ENCODE measurements at regions not wholly inside any gene's neighbourhood (a gene's known extent, or its start where the extent isn't known, plus 50 kb on each side); places are given as distances from the start of the nearest gene placed in this dataset.

- no peaks in the 10 kb centered on the region for H3K9me2 ChIP-seq (replicated peaks; ENCODE audit: low read length)
- no peak overlapping the region for H2AFZ ChIP-seq (ENCODE audit: low read length)
- ChIA-PET CTCF (no interaction called here), POLR2A (ENCODE audit: unreplicated experiment) (no interaction called here)
- no peaks in the 10 kb centered on the region for H3K4me1 ChIP-seq (ENCODE audit: insufficient read depth, low read length)
- no peaks in the 10 kb centered on the region for H3F3A ChIP-seq (ENCODE audit: low read length, unreplicated experiment)
- BruUV-seq (replicated peaks): no TSS peak
- TF ChIP-seq, protein P1, sequence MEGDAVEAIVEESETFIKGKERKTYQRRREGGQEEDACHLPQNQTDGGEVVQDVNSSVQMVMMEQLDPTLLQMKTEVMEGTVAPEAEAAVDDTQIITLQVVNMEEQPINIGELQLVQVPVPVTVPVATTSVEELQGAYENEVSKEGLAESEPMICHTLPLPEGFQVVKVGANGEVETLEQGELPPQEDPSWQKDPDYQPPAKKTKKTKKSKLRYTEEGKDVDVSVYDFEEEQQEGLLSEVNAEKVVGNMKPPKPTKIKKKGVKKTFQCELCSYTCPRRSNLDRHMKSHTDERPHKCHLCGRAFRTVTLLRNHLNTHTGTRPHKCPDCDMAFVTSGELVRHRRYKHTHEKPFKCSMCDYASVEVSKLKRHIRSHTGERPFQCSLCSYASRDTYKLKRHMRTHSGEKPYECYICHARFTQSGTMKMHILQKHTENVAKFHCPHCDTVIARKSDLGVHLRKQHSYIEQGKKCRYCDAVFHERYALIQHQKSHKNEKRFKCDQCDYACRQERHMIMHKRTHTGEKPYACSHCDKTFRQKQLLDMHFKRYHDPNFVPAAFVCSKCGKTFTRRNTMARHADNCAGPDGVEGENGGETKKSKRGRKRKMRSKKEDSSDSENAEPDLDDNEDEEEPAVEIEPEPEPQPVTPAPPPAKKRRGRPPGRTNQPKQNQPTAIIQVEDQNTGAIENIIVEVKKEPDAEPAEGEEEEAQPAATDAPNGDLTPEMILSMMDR (conservative IDR thresholded peaks at IDR 0.05; ENCODE audit: low read depth, low read length): no peak
- no peak overlapping the region for H3K4me3 ChIP-seq (ENCODE audit: low read length)
- H3K27ac ChIP-seq (ENCODE audit: low read length): no peak overlapping the region
- no peaks in the 10 kb centered on the region for H4K20me1 ChIP-seq (ENCODE audit: low read length)
- DNase-seq: no peak
- H3K9me3 ChIP-seq (ENCODE audit: low read length): no peaks in the 10 kb centered on the region
- no peaks in the 10 kb centered on the region for H3K36me3 ChIP-seq (ENCODE audit: low read depth, low read length)
- peaks cover 12% of the 10 kb centered on the region for H3K27me3 ChIP-seq (ENCODE audit: low read length)
- intact Hi-C loops (cut with micrococcal nuclease): no loop called here
- H3K9ac ChIP-seq (ENCODE audit: low read length): no peak overlapping the region
- H3K4me2 ChIP-seq (ENCODE audit: low read length): no peak overlapping the region
- ATAC-seq: no peak
- no peaks in the 10 kb centered on the region for H3K79me2 ChIP-seq (ENCODE audit: low read length)
Measured at GRCh38 chr16:86074651-86075487, 175.9 kb downstream of the IRF8 start.

DNA sequence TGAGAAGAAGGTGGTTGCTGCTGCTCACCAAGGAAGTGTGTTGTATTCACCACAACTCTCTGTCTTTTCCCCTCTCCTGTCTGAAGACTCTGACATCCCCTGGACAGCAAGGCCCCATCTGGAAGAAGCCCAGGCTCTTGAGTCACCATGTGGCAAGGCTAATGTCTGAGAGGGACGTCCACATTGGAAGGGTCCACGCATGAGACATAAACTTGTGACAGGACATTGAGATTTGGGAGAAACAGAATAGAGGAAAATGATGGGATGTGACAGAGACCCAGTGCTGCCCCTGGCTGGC lies 176.5 kb downstream of the IRF8 start:
- ChIA-PET CTCF (no interaction called here), POLR2A (ENCODE audit: unreplicated experiment) (no interaction called here)
- Histone ChIP-seq H2AFZ (ENCODE audit: low read length) (no peak overlapping the region), H3K27me3 (ENCODE audit: low read length) (peaks cover 15% of the 10 kb centered on the region), H3K4me1 (ENCODE audit: insufficient read depth, low read length) (no peaks in the 10 kb centered on the region), H3K9ac (ENCODE audit: low read length) (no peak overlapping the region), H3K4me3 (ENCODE audit: low read length) (no peak overlapping the region), H3K4me2 (ENCODE audit: low read length) (no peak overlapping the region), H3K9me2 (replicated peaks; ENCODE audit: low read length) (no peaks in the 10 kb centered on the region), H3F3A (ENCODE audit: low read length, unreplicated experiment) (no peaks in the 10 kb centered on the region), H3K79me2 (ENCODE audit: low read length) (no peaks in the 10 kb centered on the region), H3K9me3 (ENCODE audit: low read length) (no peaks in the 10 kb centered on the region), H3K27ac (ENCODE audit: low read length) (no peak overlapping the region), H3K36me3 (ENCODE audit: low read depth, low read length) (no peaks in the 10 kb centered on the region), H4K20me1 (ENCODE audit: low read length) (no peaks in the 10 kb centered on the region)
- ATAC-seq (no peak), DNase-seq (no peak)
- BruUV-seq (replicated peaks): no TSS peak
- TF ChIP-seq EZH2phosphoT487 (IDR thresholded peaks at IDR 0.05; ENCODE audit: borderline replicate concordance, low read length): no peak
- no peak for TF ChIP-seq EZH2 (IDR thresholded peaks at IDR 0.05; ENCODE audit: low read length, unreplicated experiment)
- intact Hi-C loops (cut with micrococcal nuclease): no loop called here

DNA sequence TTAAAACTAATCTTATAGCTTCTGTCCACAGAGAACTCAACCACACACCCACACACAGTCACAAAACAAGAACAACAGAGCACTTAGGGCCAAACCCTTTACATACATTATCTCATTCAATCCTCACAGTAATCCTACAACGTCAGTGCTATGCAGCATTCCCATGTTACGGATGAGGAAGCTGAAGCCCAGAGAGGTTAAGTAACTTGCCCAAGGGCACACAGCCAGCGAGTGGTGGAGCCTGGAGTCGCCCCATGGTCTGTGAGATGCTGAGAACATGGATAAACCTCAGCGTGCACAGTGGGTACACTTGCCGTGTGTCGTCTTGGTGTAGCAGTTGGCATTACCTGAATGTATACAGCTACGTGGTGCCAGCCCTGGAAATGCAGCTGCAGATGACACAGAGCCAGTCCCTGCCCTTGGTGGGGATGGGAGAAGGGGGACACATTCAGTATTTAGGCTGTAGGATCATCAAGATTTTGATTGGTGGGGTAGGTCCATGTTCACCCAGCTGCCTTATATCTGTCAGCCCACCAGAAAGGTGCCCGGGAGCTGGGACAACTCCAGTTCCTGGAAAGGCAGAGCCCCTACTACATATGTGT lies 177.0 kb downstream of the IRF8 start:
- H3K27ac ChIP-seq (ENCODE audit: low read length): no peak overlapping the region
- no peak overlapping the region for H3K9ac ChIP-seq (ENCODE audit: low read length)
- no peak overlapping the region for H3K4me3 ChIP-seq (ENCODE audit: low read length)
- no peak overlapping the region for H2AFZ ChIP-seq (ENCODE audit: low read length)
- no peaks in the 10 kb centered on the region for H4K20me1 ChIP-seq (ENCODE audit: low read length)
- no peaks in the 10 kb centered on the region for H3K9me3 ChIP-seq (ENCODE audit: low read length)
- POLR2A ChIA-PET (ENCODE audit: unreplicated experiment): no interaction called here
- H3K4me2 ChIP-seq (ENCODE audit: low read length): no peak overlapping the region
- DNase-seq: no peak
- H3F3A ChIP-seq (ENCODE audit: low read length, unreplicated experiment): no peaks in the 10 kb centered on the region
- H3K27me3 ChIP-seq (ENCODE audit: low read length): peaks cover 18% of the 10 kb centered on the region
- H3K9me2 ChIP-seq (replicated peaks; ENCODE audit: low read length): no peaks in the 10 kb centered on the region
- H3K79me2 ChIP-seq (ENCODE audit: low read length): no peaks in the 10 kb centered on the region
- no peaks in the 10 kb centered on the region for H3K36me3 ChIP-seq (ENCODE audit: low read depth, low read length)
- ATAC-seq: no peak
- intact Hi-C loops (cut with micrococcal nuclease): no loop called here
- H3K4me1 ChIP-seq (ENCODE audit: insufficient read depth, low read length): no peaks in the 10 kb centered on the region
- TF ChIP-seq EZH2phosphoT487 (IDR thresholded peaks at IDR 0.05; ENCODE audit: borderline replicate concordance, low read length) (no peak), EZH2 (IDR thresholded peaks at IDR 0.05; ENCODE audit: low read length, unreplicated experiment) (no peak)
- TF ChIP-seq, protein P1 (conservative IDR thresholded peaks at IDR 0.05; ENCODE audit: low read depth, low read length): no peak
- BruUV-seq (replicated peaks): no TSS peak
- CTCF ChIA-PET: no interaction called here

Data from PC-3 (cell line).